GM23248 (cell line): ENCODE measurements at regions not wholly inside any gene's neighbourhood (a gene's known extent, or its start where the extent isn't known, plus 50 kb on each side); places are given as distances from the start of the nearest gene placed in this dataset.

Source experiments
- EZH2 ChIP-seq: fragments of 200-600 bp; sonication (generic); IDR thresholded peaks from 2 replicates; pipeline ENCODE4 v1.6.1; 2018; ENCODE audit warnings: antibody characterized with exemption, mild to moderate bottlenecking; ENCODE audit not compliant: insufficient read depth, poor library complexity, severe bottlenecking
- EZH2phosphoT487 ChIP-seq: fragments of 200-600 bp; sonication (generic); IDR thresholded peaks from 2 replicates; pipeline ENCODE4 v1.6.1; 2018; ENCODE audit warnings: antibody characterized with exemption, moderate library complexity, mild to moderate bottlenecking, low read depth; ENCODE audit not compliant: insufficient read depth

DNA sequence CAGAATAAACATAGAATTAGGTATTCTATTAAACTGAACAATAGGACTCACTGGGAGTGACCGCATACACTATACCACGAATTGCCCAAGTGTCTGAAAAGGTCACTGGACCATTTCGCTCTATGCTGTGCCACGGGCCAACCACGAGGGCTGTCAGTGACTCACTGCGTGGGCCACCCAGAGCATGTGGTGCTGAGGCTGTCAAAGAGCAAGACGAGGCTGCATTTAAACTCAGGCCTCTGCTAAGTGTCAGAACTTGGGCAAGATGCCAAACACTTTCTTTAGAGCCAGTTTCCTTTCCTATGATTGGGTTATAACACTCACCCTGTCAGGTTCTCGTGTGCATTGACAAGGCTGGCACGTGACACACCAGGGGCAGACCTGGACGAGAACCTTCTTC is 97.5 kb downstream of the SH3YL1 start:
- TF ChIP-seq EZH2 = no peak
- TF ChIP-seq EZH2phosphoT487 = no peak
